HG02759 (cell line): ENCODE measurements at regions not wholly inside any gene's neighbourhood (a gene's known extent, or its start where the extent isn't known, plus 50 kb on each side); places are given as distances from the start of the nearest gene placed in this dataset.

Experiments
- ATAC-seq: cut with Tn5 transposase; IDR thresholded peaks from one replicate; pipeline ENCODE4 v1.9.1; 2021; ENCODE audit warnings: mild to moderate bottlenecking, moderate library complexity; ENCODE audit not compliant: unreplicated experiment

DNA sequence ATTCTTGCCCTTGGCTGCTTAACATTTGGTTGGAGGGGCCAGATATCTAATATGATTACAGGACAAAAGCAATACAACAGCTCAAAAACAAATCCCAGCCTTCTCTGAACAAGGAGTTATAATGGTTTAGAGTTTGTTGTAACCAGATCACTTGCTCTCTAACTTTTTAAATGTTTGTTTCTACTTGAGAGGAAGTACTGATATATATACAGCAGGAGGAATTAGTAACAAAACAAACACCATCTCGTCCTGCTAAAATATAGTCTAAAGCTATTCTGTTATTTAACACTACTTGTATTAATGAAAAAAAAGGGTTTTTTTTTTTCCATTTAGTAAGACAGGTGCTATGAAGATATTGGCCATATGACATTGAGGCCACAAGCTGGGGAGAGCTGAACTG, 60.9 kb upstream of the TMEM17 start:
- no peak for ATAC-seq

DNA sequence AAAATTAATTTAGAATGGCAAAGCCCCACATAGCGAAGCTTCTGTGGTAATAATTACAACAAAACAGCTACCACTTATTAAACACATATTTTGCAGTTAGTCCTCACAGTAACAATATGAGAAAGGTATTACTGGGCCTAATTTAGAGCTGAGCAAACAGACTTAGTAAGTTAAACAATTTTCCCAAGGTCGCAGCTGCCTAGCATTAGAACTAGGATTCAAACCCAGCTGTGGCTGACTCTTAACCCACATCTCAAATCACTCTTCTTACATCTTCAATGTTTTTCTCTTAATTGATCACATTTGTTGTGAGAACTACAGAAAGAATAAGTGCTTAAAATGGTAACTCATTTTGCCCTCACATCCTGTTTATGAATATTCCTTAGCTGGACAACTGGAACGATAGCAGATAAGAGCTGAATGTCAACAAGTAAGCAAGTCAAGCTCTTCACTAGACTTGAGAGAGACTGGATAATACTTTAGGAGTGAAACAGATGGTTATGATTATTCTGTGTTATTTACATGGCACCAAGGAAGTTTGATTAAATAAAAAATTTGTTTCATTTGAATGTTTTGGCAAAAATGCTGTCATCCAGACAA, 59.4 kb upstream of the TMEM17 start:
- no peak for ATAC-seq

DNA sequence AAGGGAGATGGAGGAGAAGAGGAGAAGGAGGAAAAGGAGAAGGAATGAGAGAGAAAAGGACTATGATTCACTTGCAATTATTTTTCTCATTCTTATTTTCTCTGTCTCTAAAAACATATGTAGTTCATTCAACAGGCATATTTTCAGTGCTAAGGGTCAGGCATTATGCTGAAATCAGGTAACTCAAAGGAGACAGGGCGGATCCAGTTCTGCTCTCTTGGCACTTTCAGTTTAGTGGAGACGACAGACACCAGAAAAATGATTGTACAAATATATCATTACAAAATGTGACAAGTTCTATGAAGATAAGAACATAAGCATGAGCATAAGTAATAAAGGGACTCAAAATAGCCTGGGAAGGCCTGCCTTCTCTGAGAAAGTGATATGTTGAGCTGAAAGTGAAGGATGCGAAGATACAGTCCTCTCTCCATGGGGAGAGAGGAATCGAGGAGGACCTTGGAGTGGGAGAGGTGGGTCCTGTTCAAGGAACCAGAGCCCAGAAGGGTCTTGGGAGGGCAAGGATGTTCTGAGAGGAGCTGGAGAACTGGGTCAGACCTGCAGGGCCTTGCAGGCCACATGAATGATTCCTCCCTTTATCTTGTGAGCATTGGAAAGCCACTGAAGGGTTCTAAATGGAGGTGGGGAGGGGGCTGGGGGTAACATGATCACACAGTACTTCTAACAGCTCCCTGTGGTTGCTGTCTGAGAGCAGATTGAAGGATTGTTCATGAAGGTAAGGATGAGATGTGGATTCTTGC, 58.6 kb upstream of the TMEM17 start:
- ATAC-seq: no peak

DNA sequence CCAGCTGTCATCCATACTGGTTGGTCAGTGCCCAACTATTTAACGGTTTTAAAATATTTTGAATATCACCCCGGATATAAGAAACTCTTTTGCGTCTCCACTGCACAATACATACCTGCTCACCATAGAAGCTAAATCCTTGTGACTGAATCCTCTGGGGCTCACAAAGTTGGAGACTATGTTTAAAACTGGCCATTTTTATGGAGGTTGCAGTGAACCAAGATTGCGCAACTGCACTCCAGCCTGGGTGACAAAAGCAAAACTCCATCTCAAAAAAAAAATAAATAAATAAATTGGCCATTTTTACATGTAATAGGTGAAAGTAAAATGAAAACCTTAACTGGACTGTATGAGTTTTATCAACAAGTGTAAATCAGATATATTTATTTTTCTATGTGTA, 55.6 kb upstream of the TMEM17 start:
- no peak for ATAC-seq

DNA sequence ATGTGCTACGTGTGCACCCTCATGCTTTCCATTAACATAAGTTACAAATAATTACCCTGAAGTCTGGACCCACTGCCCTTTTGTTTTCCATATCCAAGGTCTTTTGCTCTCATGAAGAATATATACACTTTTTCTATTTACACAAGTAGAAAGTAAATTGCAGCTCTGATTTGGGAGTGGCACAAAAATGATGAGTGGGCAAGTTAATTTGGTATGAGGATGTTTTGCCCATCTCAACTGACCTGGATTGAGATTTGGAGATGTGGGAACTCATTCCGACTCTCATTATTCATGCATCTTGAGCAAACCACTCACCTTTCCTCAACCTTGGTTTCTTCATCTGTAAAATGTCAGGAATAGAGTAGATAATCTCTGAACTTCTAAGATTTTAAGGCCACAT, 53.6 kb upstream of the TMEM17 start:
- no peak for ATAC-seq

DNA sequence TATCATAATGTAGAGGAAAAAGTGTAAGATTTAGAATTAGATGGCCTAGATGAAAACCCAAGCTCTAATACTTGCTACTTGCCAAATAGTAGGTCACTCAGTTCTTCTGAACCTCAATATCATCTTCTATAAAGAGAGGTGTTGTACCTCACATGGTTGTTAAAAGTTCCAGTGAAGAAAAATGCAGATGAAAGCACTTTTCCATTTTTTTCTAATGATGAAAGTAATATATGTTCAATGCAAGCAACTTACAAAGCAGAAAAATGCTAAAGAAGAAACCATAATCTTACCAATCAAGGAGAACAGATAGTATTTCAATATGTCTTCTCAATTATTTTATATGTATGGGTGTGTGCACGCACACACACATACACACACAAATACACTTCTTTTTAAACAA, 52.7 kb upstream of the TMEM17 start:
- no peak for ATAC-seq

DNA sequence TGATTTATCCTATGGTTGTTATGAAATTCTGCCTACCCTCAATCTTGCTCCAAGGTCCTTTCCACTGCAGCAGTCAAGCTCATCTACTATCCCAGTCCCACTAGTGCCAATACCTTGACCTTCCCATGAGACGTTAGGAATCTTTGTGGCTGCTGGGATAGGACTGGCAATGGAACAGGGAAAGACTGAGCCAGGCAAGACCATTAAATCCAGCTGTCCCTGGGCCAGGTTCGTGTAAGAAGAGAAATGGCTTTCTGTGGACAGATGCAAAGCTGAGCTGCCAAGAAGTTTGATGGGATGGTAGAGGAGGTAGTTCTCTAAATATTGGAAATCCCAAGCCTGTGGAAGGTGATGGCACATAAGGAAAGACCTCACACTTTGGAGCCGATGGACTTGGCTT, 50.1 kb upstream of the TMEM17 start:
- ATAC-seq: no peak
